ACC112 (cell line): ENCODE measurements at regions not wholly inside any gene's neighbourhood (a gene's known extent, or its start where the extent isn't known, plus 50 kb on each side); places are given as distances from the start of the nearest gene placed in this dataset.

Source experiments
- H2AFZ ChIP-seq: fragments of 200-600 bp; sonication (generic); one replicate; pipeline ENCODE4 v1.6.0; 2017; ENCODE audit warnings: antibody characterized with exemption, low read length; ENCODE audit not compliant: unreplicated experiment
- H3K27ac ChIP-seq: fragments of 200-600 bp; sonication (generic); 2 replicates; pipeline ENCODE4 v1.5.1; 2014; ENCODE audit warnings: low read depth, mild to moderate bottlenecking, antibody characterized with exemption, low read length, moderate library complexity
- H3K27me3 ChIP-seq: fragments of 200-600 bp; sonication (generic); 2 replicates; pipeline ENCODE4 v1.6.1; 2014; ENCODE audit warnings: mild to moderate bottlenecking, antibody characterized with exemption, low read length, moderate library complexity, mixed read lengths; ENCODE audit not compliant: insufficient read depth
- H3K36me3 ChIP-seq: fragments of 200-600 bp; sonication (generic); 2 replicates; pipeline ENCODE4 v1.6.1; 2016; ENCODE audit warnings: mild to moderate bottlenecking, antibody characterized with exemption, low read length, moderate library complexity, mixed read lengths; ENCODE audit not compliant: insufficient read depth
- H3K4me1 ChIP-seq: fragments of 200-600 bp; sonication (generic); one replicate; pipeline ENCODE4 v1.6.1; 2016; ENCODE audit warnings: low read length, mixed read lengths; ENCODE audit not compliant: insufficient read depth, unreplicated experiment, control insufficient read depth
- H3K4me3 ChIP-seq: fragments of 200-600 bp; sonication (generic); 2 replicates; pipeline ENCODE4 v1.5.1; 2014; ENCODE audit warnings: mild to moderate bottlenecking, low read depth, low read length
- H3K79me2 ChIP-seq: fragments of 200-600 bp; sonication (generic); one replicate; pipeline ENCODE4 v1.6.0; 2016; ENCODE audit warnings: low read length; ENCODE audit not compliant: control insufficient read depth, unreplicated experiment, insufficient read depth

GRCh38 chr3:94314218-94314883 is 251.5 kb downstream of the NSUN3 start:
- H3K79me2 ChIP-seq: no peaks in the 10 kb centered on the region
- no peaks in the 10 kb centered on the region for H3K36me3 ChIP-seq
- H3K27me3 ChIP-seq: peaks cover 25% of the 10 kb centered on the region
- no peak overlapping the region for H3K4me3 ChIP-seq
- no peak overlapping the region for H2AFZ ChIP-seq
- H3K4me1 ChIP-seq: no peaks in the 10 kb centered on the region
- no peak overlapping the region for H3K27ac ChIP-seq

GRCh38 chr3:94317017-94317416 is 254.2 kb downstream of the NSUN3 start:
- no peaks in the 10 kb centered on the region for H3K4me1 ChIP-seq
- peaks cover 8% of the 10 kb centered on the region; the same call in 1 of the 2 replicates for H3K27me3 ChIP-seq
- no peaks in the 10 kb centered on the region for H3K36me3 ChIP-seq
- H2AFZ ChIP-seq: no peak overlapping the region
- H3K79me2 ChIP-seq: no peaks in the 10 kb centered on the region
- H3K27ac ChIP-seq: no peak overlapping the region
- no peak overlapping the region for H3K4me3 ChIP-seq

GRCh38 chr3:94323596-94323995 is 260.7 kb downstream of the NSUN3 start:
- Histone ChIP-seq H3K79me2 (no peaks in the 10 kb centered on the region), H3K36me3 (no peaks in the 10 kb centered on the region), H3K27me3 (peaks cover 23% of the 10 kb centered on the region), H3K4me3 (no peak overlapping the region), H3K4me1 (no peaks in the 10 kb centered on the region), H3K27ac (no peak overlapping the region), H2AFZ (no peak overlapping the region)

- Histone ChIP-seq H3K79me2 (no peaks in the 10 kb centered on the region), H3K27ac (no peak overlapping the region), H3K4me1 (no peaks in the 10 kb centered on the region), H3K36me3 (no peaks in the 10 kb centered on the region), H2AFZ (no peak overlapping the region), H3K27me3 (peaks cover 40% of the 10 kb centered on the region), H3K4me3 (no peak overlapping the region)
These were observed 269.0 kb downstream of the NSUN3 start for GRCh38 chr3:94331831-94332230.

GRCh38 chr3:94336046-94336753 is 273.3 kb downstream of the NSUN3 start:
- no peaks in the 10 kb centered on the region for H3K79me2 ChIP-seq
- H3K36me3 ChIP-seq: no peaks in the 10 kb centered on the region
- no peak overlapping the region for H2AFZ ChIP-seq
- no peaks in the 10 kb centered on the region for H3K4me1 ChIP-seq
- no peak overlapping the region for H3K27ac ChIP-seq
- H3K4me3 ChIP-seq: no peak overlapping the region
- H3K27me3 ChIP-seq: peaks cover 36% of the 10 kb centered on the region

- Histone ChIP-seq H3K36me3 (no peaks in the 10 kb centered on the region), H3K4me1 (no peaks in the 10 kb centered on the region), H3K79me2 (no peaks in the 10 kb centered on the region), H2AFZ (no peak overlapping the region), H3K27me3 (0 out of 2 replicates have a peak, but pooled peaks cover 8% of the 10 kb centered on the region), H3K4me3 (no peak overlapping the region), H3K27ac (no peak overlapping the region)
These were observed 282.2 kb downstream of the NSUN3 start for GRCh38 chr3:94345101-94345500.

GRCh38 chr3:94349310-94349878 is 286.5 kb downstream of the NSUN3 start:
- Histone ChIP-seq H3K4me3 (no peak overlapping the region), H3K4me1 (no peaks in the 10 kb centered on the region), H3K27me3 (0 out of 2 replicates have a peak, but pooled peaks cover 4% of the 10 kb centered on the region), H2AFZ (no peak overlapping the region), H3K36me3 (no peaks in the 10 kb centered on the region), H3K79me2 (no peaks in the 10 kb centered on the region), H3K27ac (no peak overlapping the region)

GRCh38 chr3:94356581-94356980 is 293.7 kb downstream of the NSUN3 start:
- peaks cover 3% of the 10 kb centered on the region; the same call in 1 of the 2 replicates for H3K27me3 ChIP-seq
- no peaks in the 10 kb centered on the region for H3K36me3 ChIP-seq
- peaks cover 8% of the 10 kb centered on the region for H3K4me1 ChIP-seq
- H3K27ac ChIP-seq: no peak overlapping the region
- H3K79me2 ChIP-seq: no peaks in the 10 kb centered on the region
- H2AFZ ChIP-seq: no peak overlapping the region
- no peak overlapping the region for H3K4me3 ChIP-seq

GRCh38 chr3:94359996-94360395 is 297.1 kb downstream of the NSUN3 start:
- H3K36me3 ChIP-seq: no peaks in the 10 kb centered on the region
- H3K27me3 ChIP-seq: peaks cover 3% of the 10 kb centered on the region; the same call in 1 of the 2 replicates
- H3K4me3 ChIP-seq: no peak overlapping the region
- no peak overlapping the region for H2AFZ ChIP-seq
- no peak overlapping the region for H3K27ac ChIP-seq
- H3K79me2 ChIP-seq: no peaks in the 10 kb centered on the region
- H3K4me1 ChIP-seq: peaks cover 8% of the 10 kb centered on the region

GRCh38 chr3:94360987-94361386 is 298.1 kb downstream of the NSUN3 start:
- Histone ChIP-seq H3K4me3 (no peak overlapping the region), H3K4me1 (peaks cover 8% of the 10 kb centered on the region), H3K27ac (no peak overlapping the region), H3K36me3 (no peaks in the 10 kb centered on the region), H2AFZ (no peak overlapping the region), H3K27me3 (peaks cover 3% of the 10 kb centered on the region; the same call in 1 of the 2 replicates), H3K79me2 (no peaks in the 10 kb centered on the region)
